IPS-15b (cell line): ENCODE measurements at regions not wholly inside any gene's neighbourhood (a gene's known extent, or its start where the extent isn't known, plus 50 kb on each side); places are given as distances from the start of the nearest gene placed in this dataset.

Experiments used
- H3K27me3 ChIP-seq: one replicate; pipeline ENCODE4 v1.6.1; 2013; ENCODE audit warnings: low read length; ENCODE audit not compliant: control insufficient read depth, insufficient read depth
- H3K36me3 ChIP-seq: one replicate; pipeline ENCODE4 v1.6.1; 2013; ENCODE audit warnings: low read length; ENCODE audit not compliant: control insufficient read depth, insufficient read depth
- H3K4me1 ChIP-seq: one replicate; pipeline ENCODE4 v1.6.1; 2013; ENCODE audit warnings: mild to moderate bottlenecking, low read length; ENCODE audit not compliant: control insufficient read depth, insufficient read depth
- H3K4me3 ChIP-seq: one replicate; pipeline ENCODE4 v1.5.1; 2013; ENCODE audit warnings: low read depth, low read length
- H3K9ac ChIP-seq: one replicate; pipeline ENCODE4 v1.6.1; 2013; ENCODE audit warnings: low read depth, mild to moderate bottlenecking, low read length
- H3K9me3 ChIP-seq: one replicate; pipeline ENCODE4 v1.6.1; 2013; ENCODE audit warnings: mild to moderate bottlenecking, low read length; ENCODE audit not compliant: control insufficient read depth, insufficient read depth

DNA sequence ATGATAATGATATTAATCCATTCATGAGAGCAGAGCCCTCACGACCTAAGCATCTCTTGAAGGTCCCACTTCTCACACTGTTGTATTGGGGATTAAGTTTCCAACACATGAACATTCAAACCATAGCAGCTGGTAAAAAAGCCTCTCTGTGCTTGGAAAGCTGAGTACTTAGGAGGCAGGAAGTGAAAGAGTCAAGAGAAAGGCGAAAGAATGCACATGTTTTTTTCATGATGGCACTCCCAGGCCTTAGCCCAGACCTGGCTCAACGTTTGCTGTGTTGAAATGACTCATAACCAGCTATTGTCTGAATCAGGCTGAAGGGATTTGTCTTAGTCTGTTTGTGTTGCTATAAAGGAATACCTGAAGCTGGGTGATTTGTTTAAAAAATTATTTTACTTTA is 84.4 kb upstream of the RGMA start:
- Histone ChIP-seq H3K27me3 (peaks cover 4% of the 10 kb centered on the region), H3K36me3 (no peaks in the 10 kb centered on the region), H3K4me3 (no peak overlapping the region), H3K9me3 (no peaks in the 10 kb centered on the region), H3K4me1 (no peaks in the 10 kb centered on the region), H3K9ac (no peak overlapping the region)

DNA sequence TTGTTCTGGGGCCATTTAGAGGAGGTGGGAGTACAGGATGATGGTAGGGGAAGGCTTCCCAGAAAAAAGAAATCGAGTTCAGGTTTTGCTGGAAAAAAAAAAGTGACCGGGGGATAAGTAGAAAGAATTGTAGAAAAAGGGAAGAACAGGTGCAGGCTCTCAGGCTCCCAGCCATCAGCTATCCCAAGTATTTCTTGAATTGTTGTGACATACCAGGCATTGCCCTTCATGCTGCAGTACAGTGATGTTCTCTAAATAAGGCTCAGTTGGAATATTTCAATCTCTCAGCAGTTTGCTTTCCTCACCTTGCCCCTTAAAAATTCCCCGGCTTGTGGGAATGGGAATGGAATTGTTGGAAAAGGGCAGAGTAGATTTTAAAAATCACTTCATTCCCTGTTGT is 82.5 kb upstream of the RGMA start:
- no peaks in the 10 kb centered on the region for H3K9me3 ChIP-seq
- H3K36me3 ChIP-seq = no peaks in the 10 kb centered on the region
- no peak overlapping the region for H3K9ac ChIP-seq
- H3K27me3 ChIP-seq = peaks cover 4% of the 10 kb centered on the region
- H3K4me3 ChIP-seq = no peak overlapping the region
- H3K4me1 ChIP-seq = no peaks in the 10 kb centered on the region

DNA sequence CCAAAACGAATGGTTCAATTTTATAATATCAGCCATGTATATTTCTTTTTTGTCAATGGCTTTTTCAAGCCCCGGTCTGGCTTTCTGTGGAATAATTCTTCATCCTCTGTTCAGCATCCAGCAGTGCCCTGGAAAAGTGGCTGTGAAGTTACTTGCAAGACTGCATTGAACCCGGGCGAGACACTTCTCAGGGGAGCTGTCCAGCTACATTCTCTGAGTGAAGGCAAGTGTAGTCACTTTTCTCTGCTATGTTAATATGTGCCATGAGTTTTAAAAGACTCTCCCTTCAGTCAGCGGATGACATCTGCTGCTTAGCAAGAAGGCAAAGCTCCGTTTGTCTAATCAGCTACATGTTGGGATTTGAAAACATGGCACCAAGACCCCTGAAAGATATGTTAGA is 81.3 kb upstream of the RGMA start:
- no peaks in the 10 kb centered on the region for H3K36me3 ChIP-seq
- H3K27me3 ChIP-seq = peaks cover 4% of the 10 kb centered on the region
- no peak overlapping the region for H3K9ac ChIP-seq
- H3K9me3 ChIP-seq = no peaks in the 10 kb centered on the region
- no peaks in the 10 kb centered on the region for H3K4me1 ChIP-seq
- no peak overlapping the region for H3K4me3 ChIP-seq

DNA sequence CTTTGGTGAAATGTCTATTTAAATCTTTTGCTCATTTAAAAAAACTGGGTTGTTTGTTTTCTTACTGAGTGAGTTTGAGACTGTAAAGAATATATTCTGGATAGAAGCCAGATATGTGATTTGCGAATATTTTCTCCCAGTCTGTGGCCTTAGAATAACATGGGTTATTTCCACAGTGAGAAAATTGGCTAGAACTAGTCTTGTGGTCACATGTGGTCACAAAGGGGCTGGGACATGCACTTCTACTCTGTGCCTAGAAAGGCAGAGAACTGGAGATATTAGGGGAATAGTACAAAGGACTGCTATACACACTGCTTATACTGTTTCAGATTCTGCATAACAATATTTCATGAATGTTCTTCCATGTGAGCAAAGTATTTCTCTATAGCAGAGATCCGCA is 79.9 kb upstream of the RGMA start:
- no peak overlapping the region for H3K4me3 ChIP-seq
- no peaks in the 10 kb centered on the region for H3K36me3 ChIP-seq
- H3K27me3 ChIP-seq = no peaks in the 10 kb centered on the region
- no peak overlapping the region for H3K9ac ChIP-seq
- H3K4me1 ChIP-seq = no peaks in the 10 kb centered on the region
- H3K9me3 ChIP-seq = no peaks in the 10 kb centered on the region

DNA sequence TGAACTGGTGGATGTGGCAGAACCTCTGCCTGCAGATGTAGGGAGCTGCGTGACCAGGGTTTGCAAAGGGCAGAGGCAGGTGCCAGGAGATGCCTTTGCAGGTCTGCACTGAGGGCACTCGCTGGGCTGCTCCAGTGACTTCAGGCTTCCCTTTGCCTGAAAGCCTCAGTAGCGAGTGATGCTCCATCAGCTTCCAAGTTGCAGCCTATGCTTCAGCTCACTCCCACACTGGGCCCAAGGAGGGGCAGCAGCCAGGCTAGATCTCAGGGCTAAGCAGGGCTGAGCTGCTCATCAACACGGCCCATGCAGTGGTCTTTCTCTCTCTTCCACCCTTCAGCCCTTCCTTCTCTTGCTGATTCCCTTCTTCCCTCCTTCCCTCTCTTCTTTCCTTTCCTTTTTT is 78.3 kb upstream of the RGMA start:
- H3K4me3 ChIP-seq = no peak overlapping the region
- no peaks in the 10 kb centered on the region for H3K4me1 ChIP-seq
- no peaks in the 10 kb centered on the region for H3K9me3 ChIP-seq
- no peaks in the 10 kb centered on the region for H3K27me3 ChIP-seq
- no peak overlapping the region for H3K9ac ChIP-seq
- H3K36me3 ChIP-seq = no peaks in the 10 kb centered on the region

DNA sequence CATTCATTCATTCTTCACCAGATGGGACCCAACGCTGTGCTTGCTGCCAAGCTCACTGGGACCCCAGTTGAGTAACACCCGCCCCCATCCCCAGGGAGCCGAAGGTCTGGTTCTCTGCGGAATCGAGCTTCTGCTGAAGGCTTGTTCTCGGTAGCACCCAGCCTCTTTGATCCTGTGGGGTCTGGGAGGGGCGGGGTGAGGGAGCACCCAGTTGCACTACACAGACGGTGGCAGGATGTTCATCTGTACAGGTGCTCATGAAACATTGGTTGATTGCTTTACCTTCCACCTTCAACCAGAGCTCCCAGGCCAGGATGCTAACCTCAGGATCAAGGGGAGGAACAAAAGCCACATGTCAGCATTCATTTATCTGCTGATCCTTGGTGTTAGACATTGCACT is 77.7 kb upstream of the RGMA start:
- Histone ChIP-seq H3K9ac (no peak overlapping the region), H3K4me3 (no peak overlapping the region), H3K27me3 (no peaks in the 10 kb centered on the region), H3K36me3 (no peaks in the 10 kb centered on the region), H3K9me3 (no peaks in the 10 kb centered on the region), H3K4me1 (no peaks in the 10 kb centered on the region)

DNA sequence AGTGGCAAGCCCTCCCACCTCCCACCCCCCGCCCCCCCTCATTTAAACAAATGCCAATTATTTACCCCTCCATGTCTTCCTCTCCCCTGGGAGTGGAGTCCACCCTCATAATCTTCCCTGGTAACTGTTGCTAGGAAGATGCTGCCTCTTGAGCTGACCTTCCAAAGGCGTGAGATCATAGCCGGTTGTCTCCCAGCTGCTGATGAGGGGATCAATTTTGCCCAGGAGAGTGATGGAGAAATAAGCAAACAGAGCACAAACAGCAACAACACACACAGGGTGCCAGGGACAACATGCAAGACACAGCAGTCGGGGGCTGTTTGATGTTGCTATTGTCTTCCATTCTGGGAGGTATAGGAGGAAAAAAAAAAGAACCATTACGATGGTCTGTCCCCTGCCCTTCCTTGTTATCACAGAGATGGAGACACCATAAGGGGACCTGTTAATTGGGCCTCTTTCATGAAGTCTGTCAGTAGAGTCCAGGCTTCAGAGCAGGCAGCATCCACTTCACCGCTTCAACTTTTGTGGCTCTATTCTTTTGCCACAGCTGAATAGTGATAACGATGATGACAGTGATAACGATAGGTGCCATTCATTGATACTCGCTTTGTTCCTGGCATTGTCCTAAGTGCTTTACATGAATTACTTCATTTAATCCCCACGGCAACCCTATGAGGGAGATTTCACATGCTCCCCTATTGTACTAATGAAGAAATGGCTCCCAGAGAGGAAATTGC is 76.9 kb upstream of the RGMA start:
- Histone ChIP-seq H3K4me1 (no peaks in the 10 kb centered on the region), H3K27me3 (no peaks in the 10 kb centered on the region), H3K9ac (no peak overlapping the region), H3K36me3 (no peaks in the 10 kb centered on the region), H3K9me3 (no peaks in the 10 kb centered on the region), H3K4me3 (no peak overlapping the region)

DNA sequence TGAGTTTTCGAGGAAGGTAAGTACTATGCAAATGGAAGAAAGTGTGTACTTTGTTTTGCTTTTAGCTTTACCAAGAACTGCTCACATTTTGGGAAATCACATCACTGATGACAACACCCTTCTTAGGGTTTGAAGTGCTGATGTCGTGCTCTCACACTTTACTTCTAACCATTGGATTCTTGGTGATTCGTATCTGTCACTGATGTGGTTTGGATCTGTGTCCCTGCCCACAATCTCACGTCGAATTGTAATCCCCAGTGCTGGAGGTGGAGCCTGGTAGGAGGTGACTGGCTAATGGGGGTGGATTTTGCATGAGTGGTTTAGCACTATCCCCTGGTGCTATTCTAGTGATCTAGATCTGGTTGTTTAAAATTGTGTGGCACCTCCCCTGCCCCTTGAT is 75.4 kb upstream of the RGMA start:
- Histone ChIP-seq H3K9ac (no peak overlapping the region), H3K4me1 (no peaks in the 10 kb centered on the region), H3K9me3 (no peaks in the 10 kb centered on the region), H3K36me3 (no peaks in the 10 kb centered on the region), H3K27me3 (no peaks in the 10 kb centered on the region), H3K4me3 (no peak overlapping the region)

DNA sequence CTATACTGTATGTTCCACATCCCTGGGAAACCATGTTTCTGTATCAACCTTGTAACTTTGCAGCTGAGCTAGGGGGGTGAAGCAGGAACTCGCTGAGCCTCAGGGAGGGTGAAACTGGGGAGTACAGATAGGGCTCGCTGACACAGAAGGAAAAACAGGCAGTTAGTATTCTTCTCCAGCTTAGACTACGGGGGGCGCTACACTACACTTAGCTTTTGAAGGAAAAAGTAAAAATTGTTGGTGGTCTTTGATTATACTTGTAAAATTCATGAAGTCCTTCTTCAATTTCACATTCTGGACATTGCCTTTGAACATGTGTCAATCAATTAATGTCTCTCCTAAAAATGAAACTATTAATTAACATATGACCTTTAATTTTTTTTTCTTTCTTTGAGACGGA is 73.5 kb upstream of the RGMA start:
- Histone ChIP-seq H3K9ac (no peak overlapping the region), H3K4me1 (no peaks in the 10 kb centered on the region), H3K36me3 (no peaks in the 10 kb centered on the region), H3K9me3 (no peaks in the 10 kb centered on the region), H3K27me3 (no peaks in the 10 kb centered on the region), H3K4me3 (no peak overlapping the region)

DNA sequence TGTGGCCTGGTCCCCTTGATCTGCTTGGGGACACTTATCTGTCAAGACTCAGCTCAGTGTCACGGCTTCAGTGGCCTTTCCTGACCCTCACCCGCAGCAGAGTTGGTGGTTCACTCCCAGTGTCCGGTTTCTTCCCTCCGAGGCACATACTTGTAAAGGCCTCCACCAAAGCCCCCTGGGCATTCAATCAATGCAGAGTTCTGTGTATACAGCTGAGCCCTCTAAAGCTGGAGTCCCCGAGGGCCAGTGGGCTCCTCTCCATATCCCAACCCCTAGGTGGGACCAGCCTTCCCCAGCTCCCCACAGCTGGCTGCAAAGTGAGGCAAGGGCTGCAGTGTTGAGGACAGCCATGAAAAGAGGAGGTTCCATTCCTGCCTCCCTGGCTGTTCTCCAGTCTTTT is 70.9 kb upstream of the RGMA start:
- H3K9me3 ChIP-seq = no peaks in the 10 kb centered on the region
- H3K4me3 ChIP-seq = no peak overlapping the region
- no peaks in the 10 kb centered on the region for H3K4me1 ChIP-seq
- H3K27me3 ChIP-seq = no peaks in the 10 kb centered on the region
- no peak overlapping the region for H3K9ac ChIP-seq
- H3K36me3 ChIP-seq = no peaks in the 10 kb centered on the region

DNA sequence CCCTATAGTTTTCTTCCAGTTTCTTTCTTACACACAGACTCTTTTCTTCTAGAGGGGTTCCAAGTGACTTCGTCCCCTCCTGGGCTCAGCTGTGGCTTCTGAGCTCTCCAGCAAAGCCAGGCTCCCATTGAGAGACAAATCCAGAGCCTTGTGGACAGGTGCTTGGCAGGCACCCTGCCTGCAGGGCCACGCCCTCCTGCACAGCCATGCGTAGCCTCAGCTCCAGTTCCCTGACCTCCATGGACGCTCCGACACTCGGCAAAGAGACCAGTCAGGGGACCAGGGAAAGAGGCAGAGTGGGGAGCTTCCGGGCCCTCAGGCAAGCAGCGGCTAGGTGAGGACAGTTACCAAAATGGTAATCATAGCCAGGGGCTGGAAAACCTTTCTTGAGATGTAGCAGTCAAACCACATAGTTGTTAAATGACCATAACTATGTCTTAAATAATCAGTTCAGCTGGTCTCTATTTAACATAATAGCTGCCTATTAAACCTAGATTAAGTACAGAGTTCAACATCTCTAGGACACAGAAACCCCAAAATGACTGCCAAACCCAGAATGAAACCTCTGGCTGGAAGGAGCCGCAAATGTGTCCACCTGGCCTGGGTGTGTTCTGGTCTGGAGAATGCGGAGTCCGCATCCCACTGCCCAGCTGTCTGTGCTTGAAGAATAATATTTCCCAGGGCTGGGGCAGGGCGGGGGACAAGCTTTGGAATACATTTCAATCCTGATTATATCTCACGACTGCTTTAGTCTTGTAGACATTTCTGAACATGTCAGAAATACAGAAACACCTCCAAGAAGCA is 69.3 kb upstream of the RGMA start:
- Histone ChIP-seq H3K4me3 (no peak overlapping the region), H3K9ac (no peak overlapping the region), H3K4me1 (no peaks in the 10 kb centered on the region), H3K27me3 (no peaks in the 10 kb centered on the region), H3K36me3 (no peaks in the 10 kb centered on the region), H3K9me3 (no peaks in the 10 kb centered on the region)

DNA sequence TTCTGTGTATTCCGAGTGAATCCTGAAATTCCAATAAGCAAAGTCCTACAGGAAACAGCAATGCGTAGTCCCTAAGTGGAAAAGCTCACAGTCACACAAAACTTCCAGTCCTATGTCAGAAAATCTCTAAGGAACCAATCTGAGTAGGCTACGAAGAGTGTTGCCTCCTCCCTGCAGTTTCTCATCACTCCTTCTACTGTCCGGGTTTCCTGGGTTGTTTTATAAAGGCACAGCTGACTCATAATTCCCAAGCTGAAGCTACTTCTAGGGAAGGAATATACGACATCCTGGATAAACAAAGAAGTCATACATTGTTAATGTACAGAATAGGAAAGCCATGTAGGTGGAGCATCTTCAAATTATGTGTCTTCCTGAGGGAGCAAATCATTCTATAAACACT is 65.7 kb upstream of the RGMA start:
- peaks cover 13% of the 10 kb centered on the region for H3K4me1 ChIP-seq
- H3K36me3 ChIP-seq = no peaks in the 10 kb centered on the region
- no peaks in the 10 kb centered on the region for H3K27me3 ChIP-seq
- H3K9me3 ChIP-seq = no peaks in the 10 kb centered on the region
- H3K4me3 ChIP-seq = no peak overlapping the region
- no peak overlapping the region for H3K9ac ChIP-seq
